ENCODE measurements at regions not wholly inside any gene's neighbourhood (a gene's known extent, or its start where the extent isn't known, plus 50 kb on each side); places are given as distances from the start of the nearest gene placed in this dataset.

DNA sequence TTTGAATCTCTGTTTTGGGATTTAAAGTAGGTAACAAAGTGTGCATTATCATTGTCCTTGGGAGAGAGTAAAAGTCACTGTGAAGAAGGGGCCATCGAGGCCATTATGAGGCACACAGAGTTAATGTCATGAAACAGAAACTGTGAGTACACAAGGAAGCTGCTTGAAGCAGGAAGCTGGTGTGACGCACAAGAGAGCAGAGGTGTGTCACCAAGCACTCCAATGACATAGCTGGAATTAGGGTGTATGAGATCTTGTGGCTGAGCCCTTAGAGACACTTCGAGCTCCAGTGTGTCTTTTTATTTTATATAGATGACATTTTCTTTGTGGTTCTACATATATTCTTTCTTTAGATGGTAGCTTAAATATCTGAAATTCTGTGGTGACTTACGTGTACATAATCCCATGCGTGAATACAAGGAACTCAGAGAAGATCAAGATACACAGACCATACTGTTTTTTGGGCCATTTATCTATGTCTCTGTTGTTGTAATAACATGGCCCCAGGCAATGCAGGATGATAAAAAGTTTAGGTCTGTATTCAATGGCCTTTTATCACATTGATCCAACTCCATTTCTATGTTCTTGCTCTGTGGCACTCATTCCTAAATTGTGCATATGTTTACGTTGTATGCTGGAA, 164.7 kb upstream of the FAM98A start:
- H3K27ac ChIP-seq (ENCODE audit: low read depth, low read length, poor library complexity, severe bottlenecking): no peak overlapping the region
- ChIA-PET POLR2A (ENCODE audit: low non-redundant PET) (no interaction called here), CTCF (no interaction called here)
- H3K4me1 ChIP-seq (ENCODE audit: insufficient read depth, low read length, poor library complexity, severe bottlenecking): no peaks in the 10 kb centered on the region
- no TSS peak for BruUV-seq (replicated peaks)
- no peaks in the 10 kb centered on the region for H3K27me3 ChIP-seq (replicated peaks; ENCODE audit: insufficient read depth, low read depth, low read length, poor library complexity)
- no peak overlapping the region for H3K4me3 ChIP-seq (ENCODE audit: low read depth, low read length, poor library complexity, severe bottlenecking)
- no peak for DNase-seq (ENCODE audit: low spot score)
- no peaks in the 10 kb centered on the region for H3K36me3 ChIP-seq (ENCODE audit: insufficient read depth, low read length, poor library complexity, severe bottlenecking)
- H3K9me3 ChIP-seq (ENCODE audit: low read depth, low read length, poor library complexity, severe bottlenecking): no peaks in the 10 kb centered on the region
- intact Hi-C loops (cut with micrococcal nuclease; ENCODE audit: unreplicated experiment): no loop called here
- TF ChIP-seq EZH2 (IDR thresholded peaks at IDR 0.05; ENCODE audit: borderline replicate concordance, low read depth, low read length, poor library complexity, severe bottlenecking): no peak
- TF ChIP-seq, protein P1, sequence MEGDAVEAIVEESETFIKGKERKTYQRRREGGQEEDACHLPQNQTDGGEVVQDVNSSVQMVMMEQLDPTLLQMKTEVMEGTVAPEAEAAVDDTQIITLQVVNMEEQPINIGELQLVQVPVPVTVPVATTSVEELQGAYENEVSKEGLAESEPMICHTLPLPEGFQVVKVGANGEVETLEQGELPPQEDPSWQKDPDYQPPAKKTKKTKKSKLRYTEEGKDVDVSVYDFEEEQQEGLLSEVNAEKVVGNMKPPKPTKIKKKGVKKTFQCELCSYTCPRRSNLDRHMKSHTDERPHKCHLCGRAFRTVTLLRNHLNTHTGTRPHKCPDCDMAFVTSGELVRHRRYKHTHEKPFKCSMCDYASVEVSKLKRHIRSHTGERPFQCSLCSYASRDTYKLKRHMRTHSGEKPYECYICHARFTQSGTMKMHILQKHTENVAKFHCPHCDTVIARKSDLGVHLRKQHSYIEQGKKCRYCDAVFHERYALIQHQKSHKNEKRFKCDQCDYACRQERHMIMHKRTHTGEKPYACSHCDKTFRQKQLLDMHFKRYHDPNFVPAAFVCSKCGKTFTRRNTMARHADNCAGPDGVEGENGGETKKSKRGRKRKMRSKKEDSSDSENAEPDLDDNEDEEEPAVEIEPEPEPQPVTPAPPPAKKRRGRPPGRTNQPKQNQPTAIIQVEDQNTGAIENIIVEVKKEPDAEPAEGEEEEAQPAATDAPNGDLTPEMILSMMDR (conservative IDR thresholded peaks at IDR 0.05; ENCODE audit: low read depth, low read length): no peak

DNA sequence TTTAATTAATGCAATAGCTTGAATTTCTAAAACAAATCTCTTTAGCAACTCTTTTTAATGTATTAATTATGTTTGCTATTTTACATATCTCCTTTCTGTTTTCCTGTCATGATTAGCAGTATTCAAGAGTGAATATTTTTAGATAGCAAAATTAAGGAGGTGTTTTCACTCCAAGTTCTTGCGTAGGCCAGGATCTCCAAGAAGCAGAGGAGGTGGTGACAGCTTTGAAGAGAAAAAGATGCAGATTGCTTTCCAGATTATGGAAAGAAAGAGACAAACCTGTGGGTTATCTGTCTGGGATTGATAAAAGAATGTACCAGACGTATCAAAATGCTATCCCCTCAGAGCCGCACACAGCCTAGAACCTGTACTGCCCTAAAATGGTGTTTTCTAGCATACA, 163.5 kb upstream of the FAM98A start:
- no peak for DNase-seq (ENCODE audit: low spot score)
- intact Hi-C loops (cut with micrococcal nuclease; ENCODE audit: unreplicated experiment): no loop called here
- Histone ChIP-seq H3K9me3 (ENCODE audit: low read depth, low read length, poor library complexity, severe bottlenecking) (no peaks in the 10 kb centered on the region), H3K4me3 (ENCODE audit: low read depth, low read length, poor library complexity, severe bottlenecking) (no peak overlapping the region), H3K4me1 (ENCODE audit: insufficient read depth, low read length, poor library complexity, severe bottlenecking) (no peaks in the 10 kb centered on the region), H3K36me3 (ENCODE audit: insufficient read depth, low read length, poor library complexity, severe bottlenecking) (no peaks in the 10 kb centered on the region), H3K27me3 (replicated peaks; ENCODE audit: insufficient read depth, low read depth, low read length, poor library complexity) (no peaks in the 10 kb centered on the region), H3K27ac (ENCODE audit: low read depth, low read length, poor library complexity, severe bottlenecking) (no peak overlapping the region)
- BruUV-seq (replicated peaks): no TSS peak
- ChIA-PET POLR2A (ENCODE audit: low non-redundant PET) (no interaction called here), CTCF (no interaction called here)
- no peak for TF ChIP-seq EZH2 (IDR thresholded peaks at IDR 0.05; ENCODE audit: borderline replicate concordance, low read depth, low read length, poor library complexity, severe bottlenecking)
- TF ChIP-seq, protein P1 (conservative IDR thresholded peaks at IDR 0.05; ENCODE audit: low read depth, low read length): no peak

DNA sequence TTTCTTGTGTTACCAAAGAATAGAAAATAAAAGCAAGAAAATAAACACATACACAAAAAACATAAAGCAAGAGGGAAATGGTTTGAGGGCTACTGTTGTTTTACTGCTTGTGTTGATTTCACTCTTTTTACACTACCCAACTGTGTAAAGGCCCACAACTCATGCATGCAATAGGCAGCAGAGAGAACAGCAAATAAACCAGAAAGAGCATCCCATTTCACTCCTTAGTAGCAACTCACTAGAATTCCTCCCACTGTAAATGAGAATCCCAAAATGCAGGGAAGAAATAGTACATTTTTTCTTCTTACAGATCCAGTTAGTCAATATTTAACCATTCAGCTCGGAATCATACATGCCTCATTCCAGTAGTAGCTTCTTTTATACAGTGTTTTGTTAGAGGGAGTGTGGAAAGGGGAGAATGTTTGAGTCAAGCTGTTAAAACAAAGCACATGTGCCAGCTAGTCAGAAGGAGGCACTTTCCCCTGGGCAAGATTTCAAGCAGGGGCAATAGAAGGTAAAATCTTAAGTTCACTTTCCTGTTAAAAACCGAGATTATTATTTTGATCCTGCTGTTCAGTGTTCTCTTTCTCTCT, 147.2 kb upstream of the FAM98A start:
- Histone ChIP-seq H3K27me3 (replicated peaks; ENCODE audit: insufficient read depth, low read depth, low read length, poor library complexity) (no peaks in the 10 kb centered on the region), H3K9me3 (ENCODE audit: low read depth, low read length, poor library complexity, severe bottlenecking) (peaks cover 5% of the 10 kb centered on the region), H3K27ac (ENCODE audit: low read depth, low read length, poor library complexity, severe bottlenecking) (no peak overlapping the region), H3K4me1 (ENCODE audit: insufficient read depth, low read length, poor library complexity, severe bottlenecking) (no peaks in the 10 kb centered on the region), H3K4me3 (ENCODE audit: low read depth, low read length, poor library complexity, severe bottlenecking) (no peak overlapping the region), H3K36me3 (ENCODE audit: insufficient read depth, low read length, poor library complexity, severe bottlenecking) (no peaks in the 10 kb centered on the region)
- POLR2A ChIA-PET (ENCODE audit: low non-redundant PET): no interaction called here
- intact Hi-C loops (cut with micrococcal nuclease; ENCODE audit: unreplicated experiment): no loop called here
- TF ChIP-seq, protein P1 (conservative IDR thresholded peaks at IDR 0.05; ENCODE audit: low read depth, low read length): no peak
- no peak for TF ChIP-seq EZH2 (IDR thresholded peaks at IDR 0.05; ENCODE audit: borderline replicate concordance, low read depth, low read length, poor library complexity, severe bottlenecking)
- no TSS peak for BruUV-seq (replicated peaks)
- CTCF ChIA-PET: no interaction called here
- DNase-seq (ENCODE audit: low spot score): no peak
